NOMO-1 treated with dmso at 0.1 percent for 144 hours (cell line): ENCODE measurements at regions not wholly inside any gene's neighbourhood (a gene's known extent, or its start where the extent isn't known, plus 50 kb on each side); places are given as distances from the start of the nearest gene placed in this dataset.

Source experiments
- DNase-seq: peaks from one replicate; lab custom pipeline; 2025; ENCODE audit not compliant: unreplicated experiment; lab: John Stamatoyannopoulos, UW

- DNase-seq = no peak
These were observed 204.1 kb upstream of the ANK2 start for GRCh38 chr4:112845386-112845785.

- no peak for DNase-seq
These were observed 202.4 kb upstream of the ANK2 start for GRCh38 chr4:112847045-112847444.

- no peak for DNase-seq
These were observed 201.7 kb upstream of the ANK2 start for GRCh38 chr4:112847781-112848180.

- DNase-seq = no peak
These were observed 200.5 kb upstream of the ANK2 start for GRCh38 chr4:112848911-112849310.

GRCh38 chr4:112852601-112853000 is 196.9 kb upstream of the ANK2 start:
- no peak for DNase-seq

GRCh38 chr4:112853662-112854256 is 195.7 kb upstream of the ANK2 start:
- DNase-seq = no peak

GRCh38 chr4:112854420-112854819 is 195.0 kb upstream of the ANK2 start:
- no peak for DNase-seq

- DNase-seq = no peak
These were observed 194.4 kb upstream of the ANK2 start for GRCh38 chr4:112855058-112855457.

GRCh38 chr4:112857461-112857860 is 192.0 kb upstream of the ANK2 start:
- DNase-seq = no peak

GRCh38 chr4:112858751-112859150 is 190.7 kb upstream of the ANK2 start:
- DNase-seq = no peak

GRCh38 chr4:112859456-112860184 is 189.8 kb upstream of the ANK2 start:
- DNase-seq = no peak

- DNase-seq = no peak
These were observed 188.4 kb upstream of the ANK2 start for GRCh38 chr4:112860830-112861690.

GRCh38 chr4:112861691-112862674 is 187.5 kb upstream of the ANK2 start:
- DNase-seq = no peak

- no peak for DNase-seq
These were observed 184.0 kb upstream of the ANK2 start for GRCh38 chr4:112865443-112865842.

- DNase-seq = no peak
These were observed 173.1 kb upstream of the ANK2 start for GRCh38 chr4:112876316-112876715.

- no peak for DNase-seq
These were observed 167.6 kb upstream of the ANK2 start for GRCh38 chr4:112881842-112882241.

GRCh38 chr4:112882286-112882685 is 167.2 kb upstream of the ANK2 start:
- no peak for DNase-seq

GRCh38 chr4:112884406-112884805 is 165.0 kb upstream of the ANK2 start:
- DNase-seq = no peak

- no peak for DNase-seq
These were observed 163.6 kb upstream of the ANK2 start for GRCh38 chr4:112885897-112886296.

- DNase-seq = no peak
These were observed 160.8 kb upstream of the ANK2 start for GRCh38 chr4:112888622-112889021.

GRCh38 chr4:112889199-112889598 is 160.3 kb upstream of the ANK2 start:
- DNase-seq = no peak
